ENCODE measurements at regions not wholly inside any gene's neighbourhood (a gene's known extent, or its start where the extent isn't known, plus 50 kb on each side); places are given as distances from the start of the nearest gene placed in this dataset.

- DNase-seq (ENCODE audit: low spot score) (no peak), ATAC-seq (ENCODE audit: low FRiP score) (no peak)
- TF ChIP-seq, protein P1, sequence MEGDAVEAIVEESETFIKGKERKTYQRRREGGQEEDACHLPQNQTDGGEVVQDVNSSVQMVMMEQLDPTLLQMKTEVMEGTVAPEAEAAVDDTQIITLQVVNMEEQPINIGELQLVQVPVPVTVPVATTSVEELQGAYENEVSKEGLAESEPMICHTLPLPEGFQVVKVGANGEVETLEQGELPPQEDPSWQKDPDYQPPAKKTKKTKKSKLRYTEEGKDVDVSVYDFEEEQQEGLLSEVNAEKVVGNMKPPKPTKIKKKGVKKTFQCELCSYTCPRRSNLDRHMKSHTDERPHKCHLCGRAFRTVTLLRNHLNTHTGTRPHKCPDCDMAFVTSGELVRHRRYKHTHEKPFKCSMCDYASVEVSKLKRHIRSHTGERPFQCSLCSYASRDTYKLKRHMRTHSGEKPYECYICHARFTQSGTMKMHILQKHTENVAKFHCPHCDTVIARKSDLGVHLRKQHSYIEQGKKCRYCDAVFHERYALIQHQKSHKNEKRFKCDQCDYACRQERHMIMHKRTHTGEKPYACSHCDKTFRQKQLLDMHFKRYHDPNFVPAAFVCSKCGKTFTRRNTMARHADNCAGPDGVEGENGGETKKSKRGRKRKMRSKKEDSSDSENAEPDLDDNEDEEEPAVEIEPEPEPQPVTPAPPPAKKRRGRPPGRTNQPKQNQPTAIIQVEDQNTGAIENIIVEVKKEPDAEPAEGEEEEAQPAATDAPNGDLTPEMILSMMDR (IDR thresholded peaks at IDR 0.05): no peak
Observed at GRCh38 chr21:21831036-21831435, 832.8 kb downstream of the NCAM2 start.

- DNase-seq (ENCODE audit: low spot score) (no peak), ATAC-seq (ENCODE audit: low FRiP score) (no peak)
- TF ChIP-seq, protein P1 (IDR thresholded peaks at IDR 0.05): no peak
Observed at GRCh38 chr21:21845901-21846300, 847.7 kb downstream of the NCAM2 start.

GRCh38 chr21:21851205-21851604, 853.0 kb downstream of the NCAM2 start:
- TF ChIP-seq, protein P1 (IDR thresholded peaks at IDR 0.05): no peak
- ATAC-seq (ENCODE audit: low FRiP score) (no peak), DNase-seq (ENCODE audit: low spot score) (no peak)

DNA sequence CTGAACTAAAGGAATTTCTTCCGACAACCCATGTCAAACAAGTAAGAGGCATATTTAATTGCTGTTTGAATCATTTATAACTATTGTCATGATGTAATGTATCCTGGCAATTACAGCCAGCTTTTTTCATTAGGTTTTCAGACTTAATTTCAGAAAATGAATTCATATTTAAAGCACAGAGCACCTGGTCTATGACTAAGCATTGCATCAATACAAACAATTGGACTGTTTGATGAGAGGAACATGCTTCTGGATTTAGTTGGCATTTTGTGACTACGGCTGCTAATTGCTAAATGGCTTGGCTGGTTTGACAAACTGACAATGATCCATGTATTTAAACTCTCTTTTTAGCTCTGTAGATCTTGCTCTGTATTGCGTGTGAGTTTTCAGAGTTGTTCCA, 853.4 kb downstream of the NCAM2 start:
- TF ChIP-seq, protein P1 (IDR thresholded peaks at IDR 0.05): no peak
- ATAC-seq (ENCODE audit: low FRiP score) (no peak), DNase-seq (ENCODE audit: low spot score) (no peak)

GRCh38 chr21:21858502-21859334, 860.5 kb downstream of the NCAM2 start:
- ATAC-seq (ENCODE audit: low FRiP score): no peak
- no peak for DNase-seq (ENCODE audit: low spot score)

GRCh38 chr21:21860888-21861287, 862.7 kb downstream of the NCAM2 start:
- TF ChIP-seq, protein P1 (IDR thresholded peaks at IDR 0.05): no peak
- ATAC-seq (ENCODE audit: low FRiP score) (peak; percentile 68), DNase-seq (ENCODE audit: low spot score) (no peak)

More at GRCh38 chr21:21858502-21859334, 860.5 kb downstream of the NCAM2 start:
- TF ChIP-seq, protein P1 (IDR thresholded peaks at IDR 0.05): no peak

DNA sequence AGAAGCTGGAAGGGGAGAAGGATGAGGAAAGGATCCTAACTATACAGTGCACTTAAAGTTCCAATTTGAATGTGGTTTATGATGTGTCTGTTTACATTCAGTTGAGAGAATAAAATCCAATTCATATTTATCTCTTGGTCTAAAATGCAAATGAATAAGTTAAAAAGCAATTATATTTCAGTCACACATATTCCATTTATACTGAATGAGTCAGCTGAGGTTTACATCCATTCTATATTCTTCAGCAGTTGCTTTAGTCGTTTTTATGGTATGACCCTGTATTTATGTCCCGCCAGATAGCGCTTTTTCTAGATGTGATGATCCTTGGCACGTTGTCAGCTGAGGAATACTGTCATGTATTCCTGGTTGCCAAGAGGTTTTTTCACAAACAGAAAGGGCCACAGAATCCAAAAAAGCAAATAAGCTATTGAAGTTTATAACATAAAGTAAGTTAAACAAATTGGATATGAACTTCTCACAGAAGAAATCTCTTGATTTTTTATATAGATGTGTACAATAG, 866.2 kb downstream of the NCAM2 start:
- ATAC-seq (ENCODE audit: low FRiP score): no peak
- TF ChIP-seq, protein P1 (IDR thresholded peaks at IDR 0.05): no peak

More for the DNA sequence above, 866.2 kb downstream of the NCAM2 start:
- no peak for DNase-seq (ENCODE audit: low spot score)
